Natural killer cell treated with Interleukin-12 subunit alpha and Interleukin-12 subunit beta and Interleukin-15 and Interleukin-18, amount 100 ng/mL, for 72 hours (primary cell): ENCODE measurements at regions not wholly inside any gene's neighbourhood (a gene's known extent, or its start where the extent isn't known, plus 50 kb on each side); places are given as distances from the start of the nearest gene placed in this dataset.
"Not testable (repeated sequence)": the region's sequence is repeated elsewhere in the genome, so short reads cannot be mapped to it uniquely, and the experiment has no call there.

ENCODE experiments used
- ATAC-seq, 2 donors: fragments of 150-1000 bp; cut with Tn5 transposase in 1 of 2; sonication (Bioruptor Pico), chemical (Tn5 transposase) in 1 of 2; 2 replicates each; pipeline ENCODE4 v1.10.0; 2021
- DNase-seq: peaks from one replicate; pipeline ENCODE4 v3.0.0; 2022; ENCODE audit warnings: low spot score
- H3K27ac Mint-ChIP-seq, 2 donors: 1 replicate in 1 of 2; 2 replicates in 1 of 2; pipeline ENCODE4 v1.8.0; 2022; ENCODE audit warnings: mixed read lengths in 2 of 2, mild to moderate bottlenecking in 1 of 2, moderate library complexity in 1 of 2
- H3K27me3 Mint-ChIP-seq, 2 donors: 1 replicate in 1 of 2; 2 replicates in 1 of 2; pipeline ENCODE4 v1.8.0; 2022; ENCODE audit warnings: mixed read lengths in 2 of 2
- H3K36me3 Mint-ChIP-seq: one replicate; pipeline ENCODE4 v1.8.0; 2022; ENCODE audit warnings: mixed read lengths
- H3K4me1 Mint-ChIP-seq, 2 donors: 1 replicate in 1 of 2; 2 replicates in 1 of 2; pipeline ENCODE4 v1.8.0; 2022; ENCODE audit warnings: low read depth in 2 of 2, mixed read lengths in 2 of 2, mild to moderate bottlenecking in 1 of 2
- H3K4me3 Mint-ChIP-seq: one replicate; pipeline ENCODE4 v1.8.0; 2022; ENCODE audit warnings: mixed read lengths
- H3K9me3 Mint-ChIP-seq: 2 replicates; pipeline ENCODE4 v1.8.0; 2022; ENCODE audit warnings: mixed read lengths

DNA sequence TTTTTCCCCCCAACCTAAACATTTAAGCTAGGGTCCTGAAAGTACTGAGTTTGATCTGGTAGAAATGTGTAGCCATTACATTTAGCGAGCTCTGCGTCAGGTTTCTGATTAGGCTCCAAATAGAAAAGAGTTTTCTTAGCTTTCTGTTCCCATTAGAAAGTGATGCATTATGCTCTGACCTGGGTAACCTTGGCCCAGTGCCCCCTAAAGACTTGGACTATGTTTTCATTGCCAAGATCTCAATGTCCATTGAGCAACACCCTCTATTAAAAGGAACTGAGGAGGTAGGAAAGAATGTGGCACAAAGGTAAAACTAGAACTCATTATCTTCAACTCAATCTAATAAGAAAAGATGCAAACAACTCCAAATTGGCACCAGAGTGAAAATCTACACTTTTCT is 358.9 kb upstream of the PCSK5 start:
- DNase-seq (no peak), ATAC-seq (no peak)
- no peaks in the 10 kb centered on the region for H3K4me1 Mint-ChIP-seq
- H3K4me3 Mint-ChIP-seq = no peak overlapping the region
- no peaks in the 10 kb centered on the region for H3K36me3 Mint-ChIP-seq
- H3K9me3 Mint-ChIP-seq = peaks cover 4% of the 10 kb centered on the region
- no peaks in the 10 kb centered on the region for H3K27me3 Mint-ChIP-seq
- no peak overlapping the region for H3K27ac Mint-ChIP-seq

DNA sequence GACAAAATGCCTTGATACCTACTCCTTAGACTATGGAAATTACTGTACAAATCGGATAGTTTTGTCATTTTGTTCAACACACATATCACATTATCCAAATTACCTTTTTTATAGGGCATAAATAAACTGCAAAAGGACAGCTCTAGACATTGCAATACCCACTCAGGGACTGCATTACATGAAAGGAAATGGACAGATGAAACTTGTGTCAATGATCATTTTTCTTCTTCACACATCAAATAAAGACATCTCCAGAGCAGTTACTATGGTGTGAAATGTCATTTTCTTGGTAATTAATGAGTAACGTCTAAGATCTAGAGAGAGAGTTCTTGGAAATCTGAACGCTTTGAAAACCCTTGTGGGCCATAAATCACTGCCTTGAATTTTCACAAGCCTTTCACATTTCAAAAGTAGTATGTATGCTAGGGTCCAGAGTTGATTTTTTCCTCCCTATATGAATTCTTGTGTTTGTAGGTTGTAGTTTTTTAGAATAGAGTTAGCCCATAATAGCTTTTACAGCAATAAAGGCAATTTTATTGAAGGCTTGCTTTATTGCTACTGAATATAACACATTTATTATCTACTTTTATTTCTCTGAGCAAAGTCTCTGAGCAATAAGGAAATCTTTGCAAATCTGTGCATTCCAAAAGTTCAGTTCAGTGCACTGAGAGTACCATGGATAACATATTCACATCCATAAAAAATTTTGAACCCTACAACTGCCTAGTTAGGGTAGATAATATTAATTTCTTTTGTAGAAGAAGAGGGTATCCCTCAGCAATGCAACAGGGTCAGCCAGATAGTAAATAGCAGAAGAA is 358.0 kb upstream of the PCSK5 start:
- H3K4me1 Mint-ChIP-seq = no peaks in the 10 kb centered on the region
- H3K27me3 Mint-ChIP-seq = no peaks in the 10 kb centered on the region
- H3K36me3 Mint-ChIP-seq = no peaks in the 10 kb centered on the region
- DNase-seq (no peak), ATAC-seq (no peak)
- no peak overlapping the region for H3K27ac Mint-ChIP-seq
- H3K9me3 Mint-ChIP-seq = peaks cover 4% of the 10 kb centered on the region
- H3K4me3 Mint-ChIP-seq = no peak overlapping the region

DNA sequence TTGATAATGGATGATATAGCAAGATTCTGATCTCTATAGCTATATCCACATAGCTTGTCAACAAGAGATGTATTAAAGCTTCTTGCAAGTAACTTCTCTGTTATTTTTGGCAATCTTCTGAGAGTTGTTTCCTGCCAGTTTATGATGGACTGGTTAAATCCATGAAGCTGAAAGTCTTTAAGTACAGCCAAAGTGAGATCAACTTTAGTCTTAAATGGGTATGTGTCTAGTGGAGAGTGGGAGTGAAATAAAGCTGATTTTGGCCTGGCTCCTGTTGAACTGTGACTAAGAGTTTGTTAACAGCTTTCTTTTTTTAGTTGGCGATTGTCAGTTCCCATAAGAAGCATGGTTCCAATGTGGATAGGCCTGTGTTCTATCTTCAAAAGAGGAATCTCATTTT is 350.9 kb upstream of the PCSK5 start:
- Mint-ChIP-seq H3K36me3 (no peaks in the 10 kb centered on the region), H3K4me3 (no peak overlapping the region), H3K27ac (no peak overlapping the region), H3K27me3 (no peaks in the 10 kb centered on the region), H3K4me1 (no peaks in the 10 kb centered on the region), H3K9me3 (peaks cover 4% of the 10 kb centered on the region)
- ATAC-seq (no peak), DNase-seq (no peak)

DNA sequence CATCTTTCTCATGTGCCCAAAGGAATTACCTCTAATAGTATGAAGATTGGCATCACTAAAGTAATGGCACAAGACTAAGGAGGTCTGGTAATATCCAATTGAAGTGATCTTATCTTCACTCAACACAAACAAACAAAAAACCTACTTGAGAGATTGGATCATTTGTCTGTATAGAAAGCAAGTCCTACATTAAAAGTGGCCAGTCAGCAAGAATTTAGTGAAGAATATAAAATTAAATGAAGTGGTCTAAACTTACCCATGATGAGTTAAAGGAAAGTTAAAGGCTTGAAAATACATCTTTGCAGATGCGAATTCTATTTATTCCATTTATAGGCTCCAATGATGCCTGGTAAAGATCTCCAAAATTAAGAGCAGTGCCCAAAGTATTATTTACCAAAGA is 350.3 kb upstream of the PCSK5 start:
- no peak for ATAC-seq
- Mint-ChIP-seq H3K27me3 (no peaks in the 10 kb centered on the region), H3K4me1 (no peaks in the 10 kb centered on the region), H3K36me3 (no peaks in the 10 kb centered on the region), H3K9me3 (peaks cover 4% of the 10 kb centered on the region), H3K4me3 (no peak overlapping the region), H3K27ac (no peak overlapping the region)
- DNase-seq = no peak

DNA sequence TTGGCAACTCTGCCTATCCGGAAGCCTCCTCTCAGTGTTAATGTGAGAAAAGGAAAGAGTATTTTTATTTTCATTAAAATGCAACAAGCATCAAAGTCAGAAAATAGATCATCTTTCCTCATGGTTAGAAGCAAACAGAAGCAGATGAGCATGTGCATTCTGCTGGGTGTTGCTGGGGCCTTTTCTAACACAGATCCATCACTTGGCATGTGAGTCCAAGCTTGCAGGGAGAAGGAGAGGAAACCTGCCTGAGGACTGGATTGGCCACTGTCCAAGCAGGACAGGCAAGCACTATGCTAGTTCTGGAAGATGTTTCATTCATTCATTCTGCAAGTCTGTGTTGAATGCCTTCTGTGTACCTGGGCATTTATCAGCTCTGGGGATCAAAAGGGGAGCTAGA is 348.7 kb upstream of the PCSK5 start:
- Mint-ChIP-seq H3K36me3 (no peaks in the 10 kb centered on the region), H3K4me3 (no peak overlapping the region), H3K27me3 (no peaks in the 10 kb centered on the region), H3K27ac (no peak overlapping the region), H3K9me3 (no peaks in the 10 kb centered on the region), H3K4me1 (no peaks in the 10 kb centered on the region)
- no peak for ATAC-seq
- no peak for DNase-seq

DNA sequence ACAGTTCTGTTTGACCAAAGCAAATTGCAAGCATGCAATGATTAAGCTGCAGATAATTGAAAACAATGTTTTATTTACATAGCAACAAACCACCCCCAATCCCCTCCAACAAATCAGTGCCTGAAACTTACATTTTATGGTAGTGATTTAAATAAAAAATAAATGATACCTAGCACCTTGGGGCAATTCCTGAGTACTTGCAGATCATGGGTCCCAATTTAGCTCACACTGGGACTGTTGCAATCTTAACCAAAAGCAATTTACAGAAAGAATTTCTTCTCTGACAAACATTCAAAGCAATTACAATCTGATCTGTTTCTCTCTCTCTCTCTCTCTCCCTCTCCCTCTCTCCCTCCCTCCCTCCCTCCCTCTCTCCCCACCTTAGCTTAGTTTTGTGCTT is 345.7 kb upstream of the PCSK5 start:
- no peaks in the 10 kb centered on the region for H3K4me1 Mint-ChIP-seq
- no peaks in the 10 kb centered on the region for H3K27me3 Mint-ChIP-seq
- H3K4me3 Mint-ChIP-seq = no peak overlapping the region
- no peak overlapping the region for H3K27ac Mint-ChIP-seq
- DNase-seq (no peak), ATAC-seq (no peak)
- no peaks in the 10 kb centered on the region for H3K36me3 Mint-ChIP-seq
- peaks cover 7% of the 10 kb centered on the region for H3K9me3 Mint-ChIP-seq

DNA sequence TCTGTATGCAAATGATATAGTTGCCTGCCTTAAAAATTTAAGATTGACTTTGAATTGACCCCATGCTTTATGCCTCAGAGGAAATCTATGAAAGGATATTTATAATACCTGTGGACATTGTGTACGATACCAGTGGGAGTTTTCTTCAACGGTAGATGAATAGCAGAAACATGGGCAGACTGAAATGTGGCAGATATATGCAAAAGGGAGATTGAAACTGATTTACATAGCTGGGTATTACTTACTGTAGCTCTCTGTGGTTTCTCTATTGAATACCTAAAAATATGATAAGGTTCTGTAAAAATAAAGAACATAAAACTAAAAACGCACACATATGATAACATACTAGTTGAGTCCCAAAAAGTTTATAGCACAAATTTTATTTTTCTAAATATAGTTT is 345.2 kb upstream of the PCSK5 start:
- H3K27ac Mint-ChIP-seq = no peak overlapping the region
- H3K4me3 Mint-ChIP-seq = no peak overlapping the region
- no peak for DNase-seq
- no peaks in the 10 kb centered on the region for H3K27me3 Mint-ChIP-seq
- peaks cover 7% of the 10 kb centered on the region for H3K9me3 Mint-ChIP-seq
- no peaks in the 10 kb centered on the region for H3K36me3 Mint-ChIP-seq
- no peak for ATAC-seq
- no peaks in the 10 kb centered on the region for H3K4me1 Mint-ChIP-seq

DNA sequence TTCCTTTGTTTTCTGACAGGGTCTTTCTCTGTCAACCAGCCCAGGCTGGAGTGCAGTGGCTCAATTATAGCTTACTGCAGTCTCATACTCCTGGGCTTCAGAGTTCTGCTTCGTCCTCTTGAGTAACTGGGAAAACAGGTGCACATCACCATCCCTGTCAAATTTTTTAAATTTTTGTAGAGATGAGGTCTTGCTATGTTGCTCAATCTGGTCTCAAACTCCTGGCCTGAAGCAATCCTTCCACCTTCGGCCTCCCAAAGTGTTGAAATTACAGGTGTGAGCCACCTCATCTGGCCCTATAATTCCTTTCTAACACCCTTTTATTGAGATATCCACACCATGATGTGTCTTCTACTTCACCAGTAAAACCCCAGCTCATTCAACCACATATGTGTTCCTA is 341.6 kb upstream of the PCSK5 start:
- no peak overlapping the region for H3K27ac Mint-ChIP-seq
- no peaks in the 10 kb centered on the region for H3K27me3 Mint-ChIP-seq
- DNase-seq (no peak), ATAC-seq (no peak)
- H3K4me3 Mint-ChIP-seq = no peak overlapping the region
- peaks cover 7% of the 10 kb centered on the region for H3K9me3 Mint-ChIP-seq
- no peaks in the 10 kb centered on the region for H3K4me1 Mint-ChIP-seq
- no peaks in the 10 kb centered on the region for H3K36me3 Mint-ChIP-seq

DNA sequence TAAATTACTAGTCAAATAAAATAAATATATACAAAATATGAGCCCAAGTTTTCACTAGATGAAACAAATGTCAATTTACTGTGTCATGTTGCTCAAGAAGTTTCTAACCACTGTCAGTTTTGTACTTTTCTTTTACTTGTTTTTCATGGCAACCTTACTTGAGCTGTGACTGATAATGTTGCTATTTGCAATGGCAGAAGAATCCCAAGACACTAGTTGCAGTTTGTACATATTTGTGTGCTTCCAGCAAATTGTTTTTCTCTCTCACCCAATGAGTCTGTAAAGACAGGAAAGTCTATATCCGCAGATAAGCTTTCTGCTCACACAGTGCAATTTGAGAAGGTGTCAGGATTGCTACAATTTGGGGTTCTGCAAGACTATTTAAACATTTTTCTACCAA is 338.6 kb upstream of the PCSK5 start:
- H3K9me3 Mint-ChIP-seq = peaks cover 13% of the 10 kb centered on the region
- H3K4me3 Mint-ChIP-seq = no peak overlapping the region
- H3K36me3 Mint-ChIP-seq = no peaks in the 10 kb centered on the region
- H3K4me1 Mint-ChIP-seq = no peaks in the 10 kb centered on the region
- ATAC-seq (no peak), DNase-seq (no peak)
- no peak overlapping the region for H3K27ac Mint-ChIP-seq
- H3K27me3 Mint-ChIP-seq = no peaks in the 10 kb centered on the region

DNA sequence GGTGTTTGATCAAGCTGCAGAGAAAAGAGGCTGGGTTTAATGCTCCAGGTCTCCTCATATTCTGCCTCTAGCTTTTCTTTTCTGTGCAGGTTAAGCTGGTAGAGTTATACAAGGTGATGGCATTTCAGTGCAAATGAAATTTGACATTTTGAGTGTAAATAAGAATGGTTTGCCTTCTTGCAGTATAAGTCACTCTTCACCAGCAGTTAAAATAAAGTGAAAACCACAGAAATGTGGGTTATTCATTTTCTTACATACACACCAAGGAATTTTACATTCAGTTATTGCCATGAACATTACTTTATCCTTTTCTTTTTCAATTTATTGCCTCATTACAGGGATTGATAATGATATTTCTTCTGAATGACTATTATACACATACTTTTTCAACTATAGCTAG is 337.5 kb upstream of the PCSK5 start:
- ATAC-seq (no peak), DNase-seq (no peak)
- H3K9me3 Mint-ChIP-seq = peaks cover 16% of the 10 kb centered on the region
- no peak overlapping the region for H3K27ac Mint-ChIP-seq
- no peak overlapping the region for H3K4me3 Mint-ChIP-seq
- no peaks in the 10 kb centered on the region for H3K27me3 Mint-ChIP-seq
- no peaks in the 10 kb centered on the region for H3K4me1 Mint-ChIP-seq
- no peaks in the 10 kb centered on the region for H3K36me3 Mint-ChIP-seq

DNA sequence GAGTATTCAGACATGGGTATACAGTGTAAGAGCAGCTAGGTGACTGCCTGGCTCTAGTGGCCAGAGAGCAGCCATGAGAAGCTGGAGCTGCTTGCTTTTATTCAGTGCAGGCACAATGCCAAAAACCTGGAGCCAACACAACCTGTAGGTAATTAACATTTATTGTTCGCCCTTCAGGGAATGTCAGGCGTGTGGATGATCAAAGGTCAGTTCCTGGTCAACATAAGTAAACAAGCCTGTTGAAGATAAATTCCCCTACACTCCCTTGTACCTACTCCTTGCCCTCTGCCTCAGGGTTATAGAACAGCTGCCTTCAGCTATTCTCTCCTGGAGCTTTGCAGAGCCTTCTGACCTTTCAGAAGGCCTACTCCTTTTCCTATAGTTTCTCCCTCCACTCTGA is 323.7 kb upstream of the PCSK5 start:
- H3K4me3 Mint-ChIP-seq, ATAC-seq, H3K4me1 Mint-ChIP-seq, DNase-seq, H3K27me3 Mint-ChIP-seq, H3K36me3 Mint-ChIP-seq, H3K27ac Mint-ChIP-seq, H3K9me3 Mint-ChIP-seq: not testable (repeated sequence)

DNA sequence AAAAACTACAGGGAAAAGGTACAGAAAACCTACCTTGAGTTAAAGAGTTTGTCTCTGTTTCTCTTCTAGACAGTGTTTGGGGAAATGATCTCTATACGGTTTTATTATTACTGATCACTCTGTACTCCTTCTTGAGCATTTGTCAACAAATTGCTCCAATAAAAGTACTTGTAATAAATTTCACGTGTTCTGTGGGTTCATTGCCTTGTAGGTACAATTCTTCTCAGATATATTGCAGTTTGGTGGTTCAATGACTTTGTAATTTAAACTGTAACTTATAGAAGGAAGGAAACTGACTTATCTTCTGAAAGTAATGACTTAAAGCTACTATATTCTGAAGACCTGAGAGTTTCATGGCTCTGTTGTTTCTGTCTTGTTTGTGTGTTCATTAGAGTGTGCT is 319.9 kb upstream of the PCSK5 start:
- no peak for ATAC-seq
- no peaks in the 10 kb centered on the region for H3K4me1 Mint-ChIP-seq
- peaks cover 10% of the 10 kb centered on the region for H3K9me3 Mint-ChIP-seq
- no peaks in the 10 kb centered on the region for H3K27me3 Mint-ChIP-seq
- no peaks in the 10 kb centered on the region for H3K36me3 Mint-ChIP-seq
- DNase-seq = no peak
- no peak overlapping the region for H3K27ac Mint-ChIP-seq
- no peak overlapping the region for H3K4me3 Mint-ChIP-seq

DNA sequence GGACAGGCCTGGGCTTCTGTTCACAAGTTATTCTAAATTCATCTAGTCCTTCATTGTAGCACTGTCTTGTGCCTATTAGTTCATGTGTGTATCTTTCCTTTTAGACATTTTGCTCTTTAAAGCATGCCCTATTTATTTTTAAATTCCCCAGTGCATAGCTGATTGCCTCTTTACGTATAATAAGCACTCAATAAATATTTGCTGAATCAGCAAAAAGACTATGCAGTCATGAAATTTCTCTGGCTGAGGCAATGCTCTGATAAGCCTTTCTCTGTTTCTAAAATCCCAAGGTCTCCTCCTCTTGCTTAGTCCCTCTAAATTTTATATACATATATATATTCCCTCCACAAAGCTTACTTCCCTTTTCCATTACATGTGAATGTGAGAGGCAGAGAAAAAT is 315.9 kb upstream of the PCSK5 start:
- Mint-ChIP-seq H3K27ac (no peak overlapping the region), H3K27me3 (no peaks in the 10 kb centered on the region), H3K9me3 (peaks cover 6% of the 10 kb centered on the region), H3K4me3 (no peak overlapping the region), H3K4me1 (no peaks in the 10 kb centered on the region), H3K36me3 (no peaks in the 10 kb centered on the region)
- no peak for DNase-seq
- ATAC-seq = no peak

DNA sequence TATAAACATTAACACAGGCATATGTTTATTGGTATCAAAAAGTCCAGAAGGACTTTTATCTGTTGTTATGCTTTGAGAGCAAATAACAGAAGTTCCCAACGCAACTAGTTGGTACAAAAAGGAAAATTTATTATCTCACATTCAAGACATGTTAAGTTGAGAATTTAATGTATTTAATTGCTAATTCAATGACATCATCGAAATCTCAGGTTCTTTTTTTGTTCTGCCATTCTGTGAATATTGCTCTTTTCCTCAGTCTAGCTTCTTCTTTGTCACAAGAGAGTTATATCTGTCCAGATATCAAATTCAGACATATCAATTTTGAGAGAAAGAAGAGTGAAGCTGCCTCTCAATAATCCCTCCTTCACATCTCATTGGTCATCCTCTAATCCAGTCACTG is 307.6 kb upstream of the PCSK5 start:
- DNase-seq (no peak), ATAC-seq (no peak)
- Mint-ChIP-seq H3K9me3 (peaks cover 2% of the 10 kb centered on the region), H3K27ac (no peak overlapping the region), H3K4me1 (no peaks in the 10 kb centered on the region), H3K36me3 (no peaks in the 10 kb centered on the region), H3K27me3 (peaks cover 4 to 5% of the 10 kb centered on the region in 2 donors), H3K4me3 (no peak overlapping the region)

DNA sequence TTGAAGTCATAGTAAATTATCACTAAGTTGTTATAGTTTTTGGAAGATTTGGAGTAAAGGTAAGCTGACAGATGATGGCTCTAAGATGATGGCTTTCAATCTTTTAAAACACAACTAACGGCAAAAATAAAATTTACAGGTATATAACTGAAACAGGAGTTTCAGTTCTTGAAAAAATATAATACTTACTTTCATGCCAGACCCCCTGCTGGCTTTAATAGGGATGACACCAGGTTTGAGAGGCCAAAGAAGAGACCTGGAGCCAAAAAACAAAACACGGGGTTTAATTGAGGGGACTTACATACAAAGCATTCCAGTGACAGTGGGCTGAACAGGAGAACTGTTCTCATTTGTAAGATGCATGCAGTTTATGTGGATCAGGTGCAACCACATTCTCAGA is 301.7 kb upstream of the PCSK5 start:
- DNase-seq = no peak
- H3K9me3 Mint-ChIP-seq = peaks cover 3% of the 10 kb centered on the region
- no peaks in the 10 kb centered on the region for H3K36me3 Mint-ChIP-seq
- peaks cover 4 to 5% of the 10 kb centered on the region in 2 donors for H3K27me3 Mint-ChIP-seq
- no peak for ATAC-seq
- no peak overlapping the region for H3K27ac Mint-ChIP-seq
- H3K4me1 Mint-ChIP-seq = no peaks in the 10 kb centered on the region
- H3K4me3 Mint-ChIP-seq = no peak overlapping the region
